K562 (cell line): ENCODE measurements at regions not wholly inside any gene's neighbourhood (a gene's known extent, or its start where the extent isn't known, plus 50 kb on each side); places are given as distances from the start of the nearest gene placed in this dataset.

Source experiments
- ATAC-seq: fragments of 200-7000 bp; cut with Tn5 transposase; 3 replicates; pipeline ENCODE4 v1.9.1; 2020; ENCODE audit warnings: moderate library complexity
- BruUV-seq: library from RNA; stranded (reverse); fragments of 400-500 nt; replicated peaks from 2 replicates; lab custom pipeline; 2021; lab: Mats Ljungman, UMichigan
- CTCF ChIA-PET: fragments of 300-600 bp; formaldehyde crosslinking; extraction: SDS; loops from one replicate; lab custom pipeline; 2021; ENCODE audit warnings: low intra/inter-chr PET ratio; lab: Yijun Ruan, JAX
- POLR2A ChIA-PET: fragments of 300-600, 350-650 bp; sonication (Branson Sonifier 250); formaldehyde crosslinking; extraction: SDS; loops from one replicate; lab custom pipeline; 2021; ENCODE audit warnings: antibody characterized with exemption, inconsistent platforms; lab: Yijun Ruan, JAX
- DNase-seq, 4 experiments: peaks; one replicate each; pipeline versions ENCODE4 v3.0.0 to v3.0.0-alpha.2; 2011 to 2018; ENCODE audit warnings: low spot score in 3 of 4, mixed read lengths in 3 of 4; ENCODE audit errors: extremely low read depth in 1 of 4
- FAIRE-seq: peaks from 2 replicates; lab custom pipeline; 2011; peaks lifted over from hg19 to GRCh38; lab: Jason Lieb, UNC
- H2AFZ ChIP-seq: 2 replicates; pipeline ENCODE4 v1.6.0; 2011; ENCODE audit warnings: low read depth, low read length, control low read depth, inconsistent platforms
- H3K27ac ChIP-seq: fragments of 200-600 bp; 3 replicates; pipeline ENCODE4 v1.8.0; 2011; ENCODE audit warnings: low read depth, mild to moderate bottlenecking, control low read depth, inconsistent platforms, low read length, moderate library complexity, mixed read lengths; ENCODE audit errors: extremely low read depth
- H3K27me3 ChIP-seq, 2 experiments: fragments of 300-600 bp in 1 of 2; 2 replicates in 1 of 2; 3 replicates in 1 of 2; pipeline versions ENCODE4 v1.6.0 to v1.8.0; 2011; ENCODE audit warnings: inconsistent platforms in 2 of 2, low read length in 2 of 2, mild to moderate bottlenecking in 1 of 2, mixed read lengths in 1 of 2, moderate library complexity in 1 of 2; ENCODE audit not compliant: control insufficient read depth in 2 of 2, insufficient read depth in 2 of 2
- H3K36me3 ChIP-seq: fragments of 300-600 bp; 3 replicates; pipeline ENCODE4 v1.8.0; 2011; ENCODE audit warnings: mild to moderate bottlenecking, low read length, inconsistent platforms; ENCODE audit not compliant: control insufficient read depth, insufficient read depth
- H3K4me1 ChIP-seq, 2 experiments: fragments of 200-600 bp in 1 of 2; replicated peaks in 1 of 2; 2 replicates in 1 of 2; 3 replicates in 1 of 2; pipeline versions ENCODE4 v1.5.1 to v1.8.0; 2011; ENCODE audit warnings: inconsistent platforms in 2 of 2, low read length in 2 of 2, mild to moderate bottlenecking in 1 of 2, mixed read lengths in 1 of 2, moderate library complexity in 1 of 2; ENCODE audit not compliant: control insufficient read depth in 2 of 2, insufficient read depth in 2 of 2
- H3K4me2 ChIP-seq: 2 replicates; pipeline ENCODE4 v1.6.1; 2011; ENCODE audit warnings: low read length, control low read depth, inconsistent platforms, mixed read lengths; ENCODE audit not compliant: insufficient read depth
- H3K4me3 ChIP-seq: fragments of 200-600 bp; sonication (generic), shearing (Covaris generic); 2 replicates; pipeline ENCODE4 v1.5.1; 2016; ENCODE audit warnings: control low read depth, inconsistent platforms
- H3K79me2 ChIP-seq: fragments of 200-600 bp; 3 replicates; pipeline ENCODE4 v1.8.0; 2011; ENCODE audit warnings: low read length, inconsistent platforms; ENCODE audit not compliant: control insufficient read depth, insufficient read depth
- H3K9ac ChIP-seq, 2 experiments: 2 replicates each; pipeline versions ENCODE4 v1.6.0 to v1.6.1; 2011; ENCODE audit warnings: low read depth in 2 of 2, low read length in 2 of 2, control low read depth in 1 of 2, inconsistent platforms in 1 of 2, mild to moderate bottlenecking in 1 of 2, mixed read lengths in 1 of 2; ENCODE audit not compliant: insufficient read depth in 1 of 2
- H3K9me1 ChIP-seq: one replicate; pipeline ENCODE4 v1.6.0; 2011; ENCODE audit warnings: inconsistent platforms, mild to moderate bottlenecking, low read length, moderate library complexity; ENCODE audit not compliant: control insufficient read depth, insufficient read depth
- H3K9me3 ChIP-seq: replicated peaks from 2 replicates; pipeline ENCODE4 v1.5.1; 2011; ENCODE audit warnings: low read depth, low read length, inconsistent platforms; ENCODE audit not compliant: control insufficient read depth, insufficient read depth
- H4K20me1 ChIP-seq: replicated peaks from 2 replicates; pipeline ENCODE4 v1.6.1; 2011; ENCODE audit warnings: low read length, inconsistent platforms, mixed read lengths; ENCODE audit not compliant: control insufficient read depth, insufficient read depth
- ARHGAP35 ChIP-seq: fragments of 450-650 bp; IDR thresholded peaks from 2 replicates; pipeline ENCODE4 v1.6.1; 2018; ENCODE audit not compliant: partially characterized antibody
- BACH1 ChIP-seq: fragments of 200-800 bp; sonication (Bioruptor generic); IDR thresholded peaks from 2 replicates; pipeline ENCODE4 v1.6.1; 2016; ENCODE audit warnings: missing genetic modification characterization, missing compliant biosample characterization
- BRCA1 ChIP-seq, 2 experiments: fragments of 450-650 bp in 1 of 2; sonication (generic) in 1 of 2; formaldehyde crosslinking in 1 of 2; IDR thresholded peaks; 2 replicates each; pipeline versions ENCODE4 v1.5.0 to v1.6.1; 2017 to 2020; ENCODE audit warnings: mild to moderate bottlenecking in 1 of 2, missing genetic modification reagents in 1 of 2
- CAMTA2 ChIP-seq: fragments of 250-450 bp; sonication (Bioruptor Pico); conservative IDR thresholded peaks from 2 replicates; pipeline ENCODE4 v1.5.1; 2022
- CREB1 ChIP-seq, 2 experiments: sonication (generic) in 1 of 2; formaldehyde crosslinking in 1 of 2; IDR thresholded peaks; 2 replicates each; pipeline versions ENCODE4 v1.6.1 to v1.8.0; 2012 to 2022; ENCODE audit warnings: inconsistent platforms in 1 of 2, mild to moderate bottlenecking in 1 of 2, missing genetic modification reagents in 1 of 2, moderate library complexity in 1 of 2
- DPF2 ChIP-seq: fragments of 450-650 bp; IDR thresholded peaks from 2 replicates; pipeline ENCODE4 v1.6.1; 2016
- MAZ ChIP-seq, 2 experiments: fragments of 450-650 bp in 1 of 2; sonication (generic) in 1 of 2; formaldehyde crosslinking; IDR thresholded peaks in 1 of 2; conservative IDR thresholded peaks in 1 of 2; 2 replicates each; pipeline versions ENCODE4 v1.4.0 to v1.5.0; 2020; ENCODE audit warnings: mild to moderate bottlenecking in 1 of 2, missing genetic modification reagents in 1 of 2
- PCBP2 ChIP-seq: fragments of 200-400 bp; formaldehyde crosslinking; IDR thresholded peaks from 2 replicates; pipeline ENCODE4 v1.6.1; 2018; ENCODE audit warnings: low read length, low read depth, mild to moderate bottlenecking, moderate library complexity; ENCODE audit not compliant: poor library complexity, severe bottlenecking
- RAD51 ChIP-seq: fragments of 450-650 bp; IDR thresholded peaks from 2 replicates; pipeline ENCODE4 v1.7.1; 2016; ENCODE audit warnings: low read depth, mild to moderate bottlenecking, borderline replicate concordance
- RBM17 ChIP-seq: fragments of 200-400 bp; formaldehyde crosslinking; IDR thresholded peaks from 2 replicates; pipeline ENCODE4 v1.6.1; 2017; ENCODE audit warnings: low read depth, mild to moderate bottlenecking, low read length, borderline replicate concordance
- RHOXF2B ChIP-seq: fragments of 250-450 bp; sonication (Bioruptor Pico); conservative IDR thresholded peaks from 2 replicates; pipeline ENCODE4 v1.5.1; 2021
- RNF2 ChIP-seq: sonication (generic); IDR thresholded peaks from 2 replicates; pipeline ENCODE4 v1.6.1; 2016
- STAT5B ChIP-seq: fragments of 250-450 bp; sonication (Bioruptor Pico); IDR thresholded peaks from 2 replicates; pipeline ENCODE4 v1.8.0; 2021; ENCODE audit warnings: mild to moderate bottlenecking, inconsistent platforms
- TCF7 ChIP-seq: sonication (generic); IDR thresholded peaks from 2 replicates; pipeline ENCODE4 v1.6.1; 2016; ENCODE audit warnings: antibody characterized with exemption, borderline replicate concordance
- ZFP36 ChIP-seq: fragments of 150-350 bp; IDR thresholded peaks from 2 replicates; pipeline ENCODE4 v1.6.1; 2018; ENCODE audit warnings: low read length, low read depth; ENCODE audit not compliant: partially characterized antibody
- ZKSCAN8 ChIP-seq: fragments of 200-800 bp; sonication (Bioruptor generic); IDR thresholded peaks from 2 replicates; pipeline ENCODE4 v1.6.1; 2016; ENCODE audit warnings: missing genetic modification characterization, missing compliant biosample characterization
- ZNF766 ChIP-seq: fragments of 200-800 bp; sonication (Bioruptor generic); conservative IDR thresholded peaks from 2 replicates; pipeline ENCODE4 v1.6.1; 2016; ENCODE audit warnings: missing genetic modification characterization, missing compliant biosample characterization
- WGBS: fragments of 100-300 bp; shearing (Covaris generic); methylation state at CpG from one replicate; pipeline ENCODE4 v1.1.6; 2016; ENCODE audit warnings: low coverage, mixed read lengths; ENCODE audit not compliant: insufficient coverage; ENCODE audit errors: missing lambda C conversion rate; 5-methylcytosine and 5-hydroxymethylcytosine counted together
- in situ Hi-C: fragments of 300-500 bp; cut with MboI; formaldehyde crosslinking; loops from 4 replicates; pipeline ENCODE4 v1.15.0; 2018; ENCODE audit warnings: inconsistent platforms, mixed read lengths
- intact Hi-C: fragments of 100-400 bp; cut with micrococcal nuclease; formaldehyde crosslinking; loops from 2 replicates; pipeline ENCODE4 v1.14.2; 2022
- TF ChIP-seq, protein P1 (sequence below): fragments of 450-650 bp; conservative IDR thresholded peaks from 2 replicates; pipeline ENCODE4 v1.6.1; 2016; ENCODE audit warnings: missing genetic modification characterization, low read depth, mild to moderate bottlenecking, control low read depth, missing compliant biosample characterization

DNA sequence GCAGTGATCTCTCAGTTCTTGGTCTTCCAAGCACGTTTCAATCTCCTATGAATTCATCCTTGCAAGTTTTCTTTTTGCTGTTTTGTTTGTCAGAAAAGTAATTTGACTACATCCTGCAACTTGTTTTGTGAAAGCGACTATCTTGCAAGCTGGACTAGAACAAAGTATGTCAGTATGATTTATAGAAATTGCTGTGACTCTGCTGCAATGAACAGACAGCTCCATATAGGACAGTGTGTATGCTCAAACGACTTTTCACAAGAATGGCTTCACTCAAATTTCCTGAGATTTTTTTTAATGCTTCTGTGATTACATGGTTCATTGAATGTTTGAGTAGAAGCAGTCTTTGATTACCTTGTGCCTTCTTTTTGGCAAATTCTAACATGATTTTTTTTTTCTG, 123.5 kb upstream of the TRHDE start:
- FAIRE-seq: no peak
- H4K20me1 ChIP-seq: no peaks in the 10 kb centered on the region
- no TSS peak for BruUV-seq
- TF ChIP-seq CAMTA2 (no peak), BACH1 (tag) (no peak), RAD51 (no peak), BRCA1 (IDR thresholded peaks at IDR 0.05) (no peak), BRCA1 (CRISPR knock-in tag; IDR thresholded peaks at IDR 0.05) (no peak), ARHGAP35 (no peak), STAT5B (CRISPR knock-in tag) (no peak), ZFP36 (no peak), DPF2 (no peak), RBM17 (no peak), RHOXF2B (CRISPR knock-in tag) (no peak), PCBP2 (no peak), ZKSCAN8 (no peak), CREB1 (IDR thresholded peaks at IDR 0.05) (no peak), CREB1 (CRISPR knock-in tag; IDR thresholded peaks at IDR 0.05) (no peak), MAZ (CRISPR knock-in tag; conservative IDR thresholded peaks at IDR 0.05 in 1 of 2, IDR thresholded peaks at IDR 0.05 in 1 of 2) (no peak), TCF7 (no peak), ZNF766 (CRISPR knock-in tag) (no peak), RNF2 (no peak)
- TF ChIP-seq, protein P1, sequence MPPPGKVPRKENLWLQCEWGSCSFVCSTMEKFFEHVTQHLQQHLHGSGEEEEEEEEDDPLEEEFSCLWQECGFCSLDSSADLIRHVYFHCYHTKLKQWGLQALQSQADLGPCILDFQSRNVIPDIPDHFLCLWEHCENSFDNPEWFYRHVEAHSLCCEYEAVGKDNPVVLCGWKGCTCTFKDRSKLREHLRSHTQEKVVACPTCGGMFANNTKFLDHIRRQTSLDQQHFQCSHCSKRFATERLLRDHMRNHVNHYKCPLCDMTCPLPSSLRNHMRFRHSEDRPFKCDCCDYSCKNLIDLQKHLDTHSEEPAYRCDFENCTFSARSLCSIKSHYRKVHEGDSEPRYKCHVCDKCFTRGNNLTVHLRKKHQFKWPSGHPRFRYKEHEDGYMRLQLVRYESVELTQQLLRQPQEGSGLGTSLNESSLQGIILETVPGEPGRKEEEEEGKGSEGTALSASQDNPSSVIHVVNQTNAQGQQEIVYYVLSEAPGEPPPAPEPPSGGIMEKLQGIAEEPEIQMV (tag): no peak
- TF ChIP-seq, all 486 proteins: peak for 0
- H2AFZ ChIP-seq: no peak overlapping the region
- no peak overlapping the region for H3K9ac ChIP-seq
- H3K27ac ChIP-seq: no peak overlapping the region
- POLR2A ChIA-PET: no interaction called here
- no peaks in the 10 kb centered on the region for H3K9me1 ChIP-seq
- no peak for ATAC-seq
- intact Hi-C loops: no loop called here
- H3K36me3 ChIP-seq: no peaks in the 10 kb centered on the region
- in situ Hi-C loops: no loop called here
- H3K27me3 ChIP-seq: no peaks in the 10 kb centered on the region
- no peaks in the 10 kb centered on the region for H3K4me1 ChIP-seq
- H3K79me2 ChIP-seq: no peaks in the 10 kb centered on the region
- H3K4me3 ChIP-seq: no peak overlapping the region
- 4% methylated on average over 3 of the region's 3 CpGs for WGBS
- CTCF ChIA-PET: interaction anchor here (0.7 kb wide), 1 partner anchor 13 kb away, joined by 3 read pairs; no protein-coding TSS in a partner anchor
- no peaks in the 10 kb centered on the region for H3K9me3 ChIP-seq
- no peak overlapping the region for H3K4me2 ChIP-seq
- no peak for DNase-seq
